ENCODE measurements at regions not wholly inside any gene's neighbourhood (a gene's known extent, or its start where the extent isn't known, plus 50 kb on each side); places are given as distances from the start of the nearest gene placed in this dataset.

DNA sequence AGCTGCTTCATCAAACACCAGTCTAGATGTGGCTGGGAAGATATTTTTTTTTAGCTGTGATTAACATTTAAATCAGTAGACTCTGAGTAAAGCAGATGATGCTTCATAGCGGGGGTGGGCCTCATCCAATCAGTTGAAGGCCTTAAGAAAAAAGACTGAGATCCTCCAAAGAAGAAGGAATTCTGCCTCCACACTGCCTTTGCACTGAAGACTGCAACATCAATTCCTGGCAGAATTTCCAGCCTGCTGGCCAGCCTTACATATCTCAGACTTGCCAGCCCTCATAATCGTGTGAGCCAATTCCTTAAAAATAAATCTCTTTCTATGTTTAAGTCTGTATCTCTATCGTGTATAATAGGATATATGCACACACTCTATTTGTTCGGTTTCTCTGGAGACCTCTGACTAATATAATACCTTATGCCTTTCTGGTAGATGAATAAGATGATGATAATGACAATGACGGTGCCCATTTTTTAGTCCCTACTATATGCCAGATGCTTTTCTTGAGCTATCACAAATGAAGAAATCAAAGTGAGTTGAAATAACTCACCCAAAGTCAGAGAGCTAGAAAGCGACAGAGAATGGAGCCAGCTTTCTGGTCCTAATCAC, 66.1 kb upstream of the SOD3 start:
- Mint-ChIP-seq H3K36me3 (ENCODE audit: low read depth) (no peaks in the 10 kb centered on the region), H3K4me3 (no peak overlapping the region), H3K9me3 (no peaks in the 10 kb centered on the region), H3K27me3 (ENCODE audit: insufficient read depth) (peaks cover 21% of the 10 kb centered on the region), H3K27ac (no peak overlapping the region), H3K4me1 (ENCODE audit: low read depth) (peaks cover 10% of the 10 kb centered on the region)
- TF ChIP-seq CTCF (IDR thresholded peaks at IDR 0.05): no peak
- DNase-seq: no peak

GRCh38 chr4:24730256-24731001, 64.9 kb upstream of the SOD3 start:
- TF ChIP-seq CTCF (IDR thresholded peaks at IDR 0.05): no peak
- Mint-ChIP-seq H3K4me3 (no peak overlapping the region), H3K36me3 (ENCODE audit: low read depth) (no peaks in the 10 kb centered on the region), H3K4me1 (ENCODE audit: low read depth) (peaks cover 19% of the 10 kb centered on the region), H3K27ac (no peak overlapping the region), H3K9me3 (no peaks in the 10 kb centered on the region), H3K27me3 (ENCODE audit: insufficient read depth) (peaks cover 21% of the 10 kb centered on the region)
- no peak for DNase-seq

- Mint-ChIP-seq H3K27me3 (ENCODE audit: insufficient read depth) (peaks cover 18% of the 10 kb centered on the region), H3K4me3 (no peak overlapping the region), H3K36me3 (ENCODE audit: low read depth) (no peaks in the 10 kb centered on the region), H3K4me1 (ENCODE audit: low read depth) (peaks cover 27% of the 10 kb centered on the region), H3K27ac (no peak overlapping the region), H3K9me3 (no peaks in the 10 kb centered on the region)
- no peak for DNase-seq
- TF ChIP-seq CTCF (IDR thresholded peaks at IDR 0.05): no peak
Observed at GRCh38 chr4:24731448-24731847, 63.9 kb upstream of the SOD3 start.

DNA sequence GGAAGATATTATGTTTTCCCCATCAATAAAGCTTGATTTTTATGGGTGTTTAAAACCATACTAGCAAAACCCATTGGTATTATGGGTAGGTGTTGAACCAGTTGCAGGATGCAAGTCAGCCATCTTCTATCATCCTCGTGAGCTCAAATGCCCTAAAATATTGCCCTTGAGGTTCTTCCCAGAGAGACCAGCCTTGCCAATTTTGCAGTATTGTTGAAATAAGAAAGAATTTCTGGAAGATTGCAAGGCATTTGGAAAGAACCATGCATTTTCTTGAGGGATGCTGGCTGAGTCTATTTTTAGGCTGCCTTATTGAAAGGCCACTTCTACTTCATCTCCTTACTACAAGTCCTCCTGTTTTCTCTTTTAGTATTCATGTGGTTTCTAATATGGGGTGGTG, 60.9 kb upstream of the SOD3 start:
- Mint-ChIP-seq H3K9me3 (peaks cover 15% of the 10 kb centered on the region), H3K27me3 (ENCODE audit: insufficient read depth) (peaks cover 17% of the 10 kb centered on the region), H3K36me3 (ENCODE audit: low read depth) (peaks cover 12% of the 10 kb centered on the region), H3K27ac (no peak overlapping the region), H3K4me3 (peak overlapping the region; percentile 7; the same call in 1 of the 2 replicates), H3K4me1 (ENCODE audit: low read depth) (peaks cover 36% of the 10 kb centered on the region)
- no peak for TF ChIP-seq CTCF (IDR thresholded peaks at IDR 0.05)
- DNase-seq: no peak

GRCh38 chr4:24736066-24736465, 59.3 kb upstream of the SOD3 start:
- peak; percentile 76 for TF ChIP-seq CTCF (IDR thresholded peaks at IDR 0.05)
- peaks cover 15% of the 10 kb centered on the region for H3K9me3 Mint-ChIP-seq
- H3K27ac Mint-ChIP-seq: no peak overlapping the region
- H3K4me1 Mint-ChIP-seq (ENCODE audit: low read depth): peaks cover 36% of the 10 kb centered on the region
- H3K27me3 Mint-ChIP-seq (ENCODE audit: insufficient read depth): peaks cover 11% of the 10 kb centered on the region
- DNase-seq: peak; percentile 22
- H3K4me3 Mint-ChIP-seq: no peak overlapping the region
- peaks cover 12% of the 10 kb centered on the region for H3K36me3 Mint-ChIP-seq (ENCODE audit: low read depth)
